ENCODE measurements at regions not wholly inside any gene's neighbourhood (a gene's known extent, or its start where the extent isn't known, plus 50 kb on each side); places are given as distances from the start of the nearest gene placed in this dataset.

DNA sequence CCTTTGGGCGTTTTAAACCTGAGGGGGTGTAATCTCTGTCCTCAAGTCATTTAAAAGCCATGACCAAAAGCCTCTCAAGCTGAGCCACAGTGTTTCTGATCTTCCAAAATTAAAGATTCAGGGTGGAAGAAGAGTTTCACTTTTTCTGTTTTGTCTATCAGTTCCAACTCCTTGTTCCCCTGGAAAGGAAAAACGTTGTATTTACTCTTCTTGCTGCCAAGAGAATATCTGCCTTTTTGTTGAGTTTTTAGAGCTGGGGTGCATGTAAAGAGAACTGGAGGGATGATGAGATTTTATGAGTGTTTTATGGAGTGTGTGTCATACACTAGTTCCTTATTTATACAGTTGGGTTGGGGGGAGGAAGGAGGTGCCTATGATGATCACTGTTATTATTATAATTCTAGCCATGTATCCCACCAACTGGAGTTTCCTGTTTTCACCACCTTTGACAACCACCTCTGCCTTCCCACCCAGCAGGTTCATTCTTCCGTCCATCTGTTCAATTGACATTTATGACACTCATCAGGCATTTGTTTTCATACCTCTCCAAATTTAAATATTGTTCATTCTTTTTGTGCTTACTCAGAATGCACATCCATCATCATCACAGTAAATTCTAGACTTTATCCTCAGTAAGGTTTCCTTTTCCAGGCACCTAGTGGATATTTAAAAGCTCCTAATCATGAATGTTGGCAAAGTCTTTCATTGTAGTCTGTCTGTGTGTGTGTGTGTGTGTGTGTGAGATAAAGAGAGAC, 97.9 kb upstream of the MPDZ start:
- no peaks in the 10 kb centered on the region for H3K9me3 ChIP-seq
- H3K27me3 ChIP-seq = no peaks in the 10 kb centered on the region
- H3K4me3 ChIP-seq = no peak overlapping the region
- no peaks in the 10 kb centered on the region for H3K36me3 ChIP-seq
- no peak overlapping the region for H3K27ac ChIP-seq
- no peak for DNase-seq (ENCODE audit: low spot score in 2 of 2)
- TF ChIP-seq EP300 (IDR thresholded peaks at IDR 0.05) (no peak), POLR2AphosphoS5 (IDR thresholded peaks at IDR 0.05) (no peak), POLR2A (IDR thresholded peaks at IDR 0.05) (no peak)
- TF ChIP-seq, protein P1, sequence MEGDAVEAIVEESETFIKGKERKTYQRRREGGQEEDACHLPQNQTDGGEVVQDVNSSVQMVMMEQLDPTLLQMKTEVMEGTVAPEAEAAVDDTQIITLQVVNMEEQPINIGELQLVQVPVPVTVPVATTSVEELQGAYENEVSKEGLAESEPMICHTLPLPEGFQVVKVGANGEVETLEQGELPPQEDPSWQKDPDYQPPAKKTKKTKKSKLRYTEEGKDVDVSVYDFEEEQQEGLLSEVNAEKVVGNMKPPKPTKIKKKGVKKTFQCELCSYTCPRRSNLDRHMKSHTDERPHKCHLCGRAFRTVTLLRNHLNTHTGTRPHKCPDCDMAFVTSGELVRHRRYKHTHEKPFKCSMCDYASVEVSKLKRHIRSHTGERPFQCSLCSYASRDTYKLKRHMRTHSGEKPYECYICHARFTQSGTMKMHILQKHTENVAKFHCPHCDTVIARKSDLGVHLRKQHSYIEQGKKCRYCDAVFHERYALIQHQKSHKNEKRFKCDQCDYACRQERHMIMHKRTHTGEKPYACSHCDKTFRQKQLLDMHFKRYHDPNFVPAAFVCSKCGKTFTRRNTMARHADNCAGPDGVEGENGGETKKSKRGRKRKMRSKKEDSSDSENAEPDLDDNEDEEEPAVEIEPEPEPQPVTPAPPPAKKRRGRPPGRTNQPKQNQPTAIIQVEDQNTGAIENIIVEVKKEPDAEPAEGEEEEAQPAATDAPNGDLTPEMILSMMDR (IDR thresholded peaks at IDR 0.05) = no peak
- 52% methylated on average over 3 of the region's 3 CpGs for WGBS
- H3K4me1 ChIP-seq = peaks cover 5% of the 10 kb centered on the region

DNA sequence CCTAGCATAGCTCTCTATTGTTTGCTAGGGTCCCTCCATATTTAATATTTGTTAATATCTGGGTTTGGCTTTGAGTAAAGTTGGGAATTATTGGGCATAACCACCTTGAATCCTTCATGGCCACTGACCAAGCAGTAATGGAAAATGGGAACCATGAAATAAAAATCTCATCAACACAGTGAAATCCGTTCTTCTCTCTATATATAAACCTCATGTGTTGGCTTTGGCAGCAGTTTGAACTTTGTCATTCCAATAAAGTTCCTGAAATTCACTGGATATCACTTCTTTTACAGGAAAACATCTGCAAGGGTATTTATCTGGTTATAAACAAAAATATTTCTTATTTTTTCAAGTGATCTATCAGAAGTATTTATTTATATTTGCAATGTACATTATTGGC, 93.0 kb upstream of the MPDZ start:
- WGBS = 81% methylated on average over 1 of the region's 1 CpG
- DNase-seq (ENCODE audit: low spot score in 2 of 2) = no peak
- no peaks in the 10 kb centered on the region for H3K27me3 ChIP-seq
- no peak overlapping the region for H3K27ac ChIP-seq
- no peak overlapping the region for H3K4me3 ChIP-seq
- TF ChIP-seq EP300 (IDR thresholded peaks at IDR 0.05) = no peak
- no peak for TF ChIP-seq POLR2A (IDR thresholded peaks at IDR 0.05)
- no peaks in the 10 kb centered on the region for H3K36me3 ChIP-seq
- no peaks in the 10 kb centered on the region for H3K9me3 ChIP-seq
- no peaks in the 10 kb centered on the region for H3K4me1 ChIP-seq

DNA sequence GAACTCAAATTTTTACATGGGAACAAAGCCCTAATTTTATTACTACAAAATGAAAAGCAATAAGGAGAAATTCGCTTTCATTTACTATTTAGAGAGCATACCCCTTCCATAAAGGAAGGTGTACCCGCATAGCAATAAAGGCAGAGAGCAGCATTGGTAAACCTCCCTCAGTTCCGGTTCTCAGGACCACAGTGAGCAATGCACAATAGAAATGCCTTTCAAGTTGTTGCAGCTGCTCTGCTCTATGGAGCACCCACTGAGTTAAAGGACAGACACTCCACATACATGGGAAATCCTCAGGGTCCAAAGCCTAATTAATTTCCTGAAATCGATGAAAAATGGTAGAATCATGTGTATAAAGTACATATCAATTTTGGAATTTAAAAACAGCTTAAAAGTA, 89.9 kb upstream of the MPDZ start:
- Histone ChIP-seq H3K27me3 (no peaks in the 10 kb centered on the region), H3K4me3 (no peak overlapping the region), H3K9me3 (no peaks in the 10 kb centered on the region), H3K27ac (no peak overlapping the region), H3K36me3 (no peaks in the 10 kb centered on the region), H3K4me1 (peaks cover 6% of the 10 kb centered on the region)
- 85% methylated on average over 4 of the region's 4 CpGs for WGBS
- DNase-seq (ENCODE audit: low spot score in 2 of 2) = no peak
- TF ChIP-seq, protein P1 (IDR thresholded peaks at IDR 0.05) = no peak
- no peak for TF ChIP-seq POLR2A (IDR thresholded peaks at IDR 0.05)
- no peak for TF ChIP-seq EP300 (IDR thresholded peaks at IDR 0.05)
- TF ChIP-seq POLR2AphosphoS5 (IDR thresholded peaks at IDR 0.05) = no peak

DNA sequence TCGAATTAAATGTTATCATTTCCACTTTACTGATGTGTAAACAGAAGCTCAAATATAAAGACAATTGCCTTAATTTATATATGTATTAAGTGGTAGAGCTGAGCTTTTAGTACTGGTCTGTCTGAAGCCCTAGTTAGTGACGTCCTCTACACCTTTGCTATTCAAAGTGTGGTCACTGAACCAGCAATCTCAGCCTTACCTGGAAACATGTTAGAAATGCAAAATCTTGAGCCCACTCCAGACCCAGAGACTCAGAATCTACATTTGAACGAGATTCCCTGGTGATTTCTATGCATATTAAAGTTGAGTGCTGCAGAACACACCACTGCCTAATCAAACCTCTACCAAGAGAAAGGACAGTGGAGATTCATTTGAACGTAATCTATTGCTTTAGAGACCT, 88.3 kb upstream of the MPDZ start:
- no peaks in the 10 kb centered on the region for H3K36me3 ChIP-seq
- H3K9me3 ChIP-seq = no peaks in the 10 kb centered on the region
- DNase-seq (ENCODE audit: low spot score in 2 of 2) = no peak
- H3K27me3 ChIP-seq = no peaks in the 10 kb centered on the region
- H3K4me1 ChIP-seq = peaks cover 6% of the 10 kb centered on the region
- H3K27ac ChIP-seq = no peak overlapping the region
- no peak overlapping the region for H3K4me3 ChIP-seq
- no peak for TF ChIP-seq POLR2A (IDR thresholded peaks at IDR 0.05)
- 88% methylated on average over 4 of the region's 4 CpGs for WGBS

DNA sequence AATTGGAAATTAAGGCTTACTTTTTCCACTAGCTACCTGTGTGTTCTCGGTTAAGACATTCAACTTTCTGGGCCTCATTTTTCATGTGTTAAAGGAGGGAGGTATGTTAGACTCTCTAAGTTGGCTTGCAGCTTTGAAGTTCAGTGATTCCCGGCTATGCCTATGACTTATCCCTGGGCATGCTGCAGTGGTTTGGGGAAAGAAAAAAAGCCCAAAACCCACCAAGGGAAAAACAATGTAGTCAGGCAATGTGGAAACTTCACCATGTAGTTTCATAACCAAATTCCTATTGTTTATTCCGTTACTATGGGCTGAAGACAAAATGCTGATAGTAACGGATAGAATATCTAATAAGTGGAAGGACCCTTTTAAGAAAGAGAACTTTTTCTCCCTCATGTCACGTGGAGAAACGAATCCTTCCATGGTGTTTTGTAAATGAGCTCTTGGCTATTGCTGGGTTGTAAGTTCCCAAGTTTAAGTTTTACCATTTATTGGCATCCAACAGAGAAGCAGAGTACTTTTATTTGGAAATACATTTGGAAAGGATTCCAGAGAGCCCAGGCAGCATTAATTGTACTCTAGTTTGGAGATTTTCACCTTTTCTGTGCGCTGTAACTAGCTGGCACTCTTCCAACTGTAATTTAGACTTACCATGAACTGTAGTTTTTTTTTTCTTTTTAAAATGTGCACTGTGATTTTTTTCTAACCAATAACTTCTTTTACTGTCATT, 84.9 kb upstream of the MPDZ start:
- TF ChIP-seq, protein P1 (IDR thresholded peaks at IDR 0.05) = no peak
- TF ChIP-seq POLR2AphosphoS5 (IDR thresholded peaks at IDR 0.05) (no peak), POLR2A (IDR thresholded peaks at IDR 0.05) (no peak), EP300 (IDR thresholded peaks at IDR 0.05) (no peak)
- 57% methylated on average over 7 of the region's 7 CpGs for WGBS

DNA sequence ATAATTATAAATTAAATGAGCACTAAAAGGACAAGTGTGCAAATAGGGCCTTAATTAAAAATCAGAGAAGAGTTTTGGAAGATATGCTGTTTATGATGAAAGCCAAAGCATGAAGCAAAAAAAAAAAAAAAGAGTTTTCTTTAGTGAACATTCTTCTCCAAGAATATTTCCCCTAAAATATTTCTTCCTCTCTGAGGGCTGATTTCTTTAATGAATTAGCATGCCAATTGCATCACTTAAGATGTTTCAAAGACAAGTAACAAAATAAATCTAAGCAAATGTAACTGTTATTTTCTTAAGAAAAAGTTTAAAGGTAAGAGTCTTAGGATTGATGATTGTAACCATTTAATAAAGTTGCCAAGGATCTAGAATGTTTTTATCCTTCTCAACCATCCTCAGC, 81.6 kb upstream of the MPDZ start:
- TF ChIP-seq POLR2AphosphoS5 (IDR thresholded peaks at IDR 0.05) (no peak), EP300 (IDR thresholded peaks at IDR 0.05) (no peak), POLR2A (IDR thresholded peaks at IDR 0.05) (no peak)
- TF ChIP-seq, protein P1 (IDR thresholded peaks at IDR 0.05) = no peak
- H3K27ac ChIP-seq = no peak overlapping the region
- H3K4me3 ChIP-seq = no peak overlapping the region
- peaks cover 15% of the 10 kb centered on the region for H3K4me1 ChIP-seq
- no peaks in the 10 kb centered on the region for H3K9me3 ChIP-seq
- H3K36me3 ChIP-seq = no peaks in the 10 kb centered on the region
- no peaks in the 10 kb centered on the region for H3K27me3 ChIP-seq
- DNase-seq (ENCODE audit: low spot score in 2 of 2) = no peak

More for the DNA sequence above, 84.9 kb upstream of the MPDZ start:
- no peaks in the 10 kb centered on the region for H3K9me3 ChIP-seq
- no peaks in the 10 kb centered on the region for H3K36me3 ChIP-seq
- H3K4me1 ChIP-seq = peaks cover 6% of the 10 kb centered on the region
- no peaks in the 10 kb centered on the region for H3K27me3 ChIP-seq
- no peak for DNase-seq (ENCODE audit: low spot score in 2 of 2)
- H3K27ac ChIP-seq = no peak overlapping the region
- no peak overlapping the region for H3K4me3 ChIP-seq

Measured in suprapubic skin (tissue), 4 donors.